Choroid plexus epithelial cell (primary cell): ENCODE measurements at regions not wholly inside any gene's neighbourhood (a gene's known extent, or its start where the extent isn't known, plus 50 kb on each side); places are given as distances from the start of the nearest gene placed in this dataset.

Experiments
- DNase-seq: peaks from one replicate; pipeline ENCODE4 v3.0.0-alpha.2; 2010; ENCODE audit warnings: low read depth
- H3K4me3 ChIP-seq: 2 replicates; pipeline ENCODE4 v1.5.1; 2011; ENCODE audit warnings: low read depth, mild to moderate bottlenecking, control low read depth, low read length, moderate library complexity
- CTCF ChIP-seq: conservative IDR thresholded peaks from 2 replicates; pipeline ENCODE4 v1.5.1; 2011; ENCODE audit warnings: low read depth, mild to moderate bottlenecking, control low read depth, inconsistent platforms, low read length, moderate library complexity

GRCh38 chr15:59862191-59863155 lies 141.6 kb upstream of the FOXB1 start:
- H3K4me3 ChIP-seq, result no peak overlapping the region
- TF ChIP-seq CTCF, result no peak
- DNase-seq, result no peak

DNA sequence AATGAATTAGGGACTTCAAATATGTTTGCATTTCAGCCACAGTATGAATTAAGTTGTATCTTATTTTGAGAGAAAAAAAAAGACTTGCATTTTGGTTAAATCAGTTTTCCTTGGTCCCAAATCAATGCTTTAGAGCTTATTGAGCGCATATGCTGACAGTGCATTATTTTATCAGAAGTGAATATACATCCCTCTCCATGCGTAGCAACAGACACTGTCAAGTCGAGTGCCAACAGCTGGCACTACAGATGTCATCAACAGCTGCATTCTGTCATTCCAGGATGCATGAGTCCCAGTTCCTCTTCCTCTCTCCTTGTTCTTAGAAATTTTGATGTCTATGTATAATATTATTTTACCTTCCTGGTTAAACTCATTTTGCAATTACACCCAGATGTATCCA lies 156.1 kb upstream of the FOXB1 start:
- H3K4me3 ChIP-seq, result no peak overlapping the region
- no peak for DNase-seq
- no peak for TF ChIP-seq CTCF

- no peak for DNase-seq
- no peak for TF ChIP-seq CTCF
- H3K4me3 ChIP-seq, result no peak overlapping the region
These were observed 156.9 kb upstream of the BNIP2 start for GRCh38 chr15:59845942-59846499.

- no peak for TF ChIP-seq CTCF
- no peak for DNase-seq
- no peak overlapping the region for H3K4me3 ChIP-seq
These were observed 154.5 kb upstream of the BNIP2 start for GRCh38 chr15:59843609-59844008.

DNA sequence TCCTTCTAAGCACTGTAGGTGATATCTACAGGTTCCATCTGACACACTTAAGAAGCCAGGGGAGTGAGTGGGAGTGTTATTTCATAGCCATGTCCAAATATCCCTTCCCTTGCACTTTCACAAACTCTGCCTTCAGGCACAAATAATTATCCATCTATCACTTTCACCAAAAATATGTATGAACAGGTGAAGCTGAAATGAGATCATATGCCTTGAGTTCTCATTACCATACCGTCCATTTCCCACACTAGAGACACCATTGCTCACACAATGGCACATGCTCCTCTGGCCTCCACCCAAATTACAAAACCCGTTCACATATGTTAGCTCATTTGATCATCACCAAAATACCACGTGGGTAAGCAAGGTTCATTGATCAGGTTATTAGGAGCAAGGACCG lies 151.9 kb upstream of the BNIP2 start:
- no peak for TF ChIP-seq CTCF
- no peak for DNase-seq
- H3K4me3 ChIP-seq, result no peak overlapping the region

- no peak for DNase-seq
- no peak for TF ChIP-seq CTCF
- no peak overlapping the region for H3K4me3 ChIP-seq
These were observed 150.8 kb upstream of the BNIP2 start for GRCh38 chr15:59839906-59840305.
